Aorta (tissue), 5 donors: ENCODE measurements at regions not wholly inside any gene's neighbourhood (a gene's known extent, or its start where the extent isn't known, plus 50 kb on each side); places are given as distances from the start of the nearest gene placed in this dataset.

Experiments used
- ATAC-seq: fragments of 200-7000 bp; cut with Tn5 transposase; one replicate; pipeline ENCODE4 v1.9.1; 2022; ENCODE audit warnings: moderate library complexity; ENCODE audit not compliant: low FRiP score
- DNase-seq, 2 donors: peaks; one replicate each; pipeline ENCODE4 v3.0.0-alpha.2; 2020
- H3K27ac ChIP-seq, 2 donors: one replicate each; pipeline ENCODE4 v1.5.1; 2013; ENCODE audit warnings: low read length in 2 of 2, mild to moderate bottlenecking in 2 of 2, moderate library complexity in 2 of 2, control low read depth in 1 of 2, inconsistent platforms in 1 of 2, low read depth in 1 of 2
- H3K27me3 ChIP-seq, 2 donors: one replicate each; pipeline ENCODE4 v1.6.1; 2013; ENCODE audit warnings: control low read depth in 1 of 2, low read length in 1 of 2, mild to moderate bottlenecking in 1 of 2, moderate library complexity in 1 of 2; ENCODE audit not compliant: insufficient read depth in 2 of 2, control insufficient read depth in 1 of 2
- H3K36me3 ChIP-seq, 2 donors: one replicate each; pipeline ENCODE4 v1.6.1; 2013; ENCODE audit warnings: control low read depth in 1 of 2, low read length in 1 of 2, mild to moderate bottlenecking in 1 of 2; ENCODE audit not compliant: insufficient read depth in 2 of 2, control insufficient read depth in 1 of 2
- H3K4me1 ChIP-seq, 2 donors: one replicate each; pipeline ENCODE4 v1.6.1; 2013; ENCODE audit warnings: low read length in 2 of 2, control low read depth in 1 of 2, mild to moderate bottlenecking in 1 of 2, moderate library complexity in 1 of 2; ENCODE audit not compliant: insufficient read depth in 2 of 2, control insufficient read depth in 1 of 2
- H3K4me3 ChIP-seq, 2 donors: one replicate each; pipeline ENCODE4 v1.5.1; 2013; ENCODE audit warnings: low read length in 2 of 2, control low read depth in 1 of 2, mild to moderate bottlenecking in 1 of 2
- H3K9me3 ChIP-seq: one replicate; pipeline ENCODE4 v1.6.1; 2013; ENCODE audit warnings: mild to moderate bottlenecking, low read length; ENCODE audit not compliant: control insufficient read depth
- WGBS, 2 donors: extraction: QIAGEN DNeasy Blood & Tissue Kit; methylation state at CpG; one replicate each; pipeline ENCODE4 v1.1.7; 2013; 5-methylcytosine and 5-hydroxymethylcytosine counted together
- intact Hi-C, 2 donors: fragments of 100-400 bp; cut with DNase I; formaldehyde crosslinking; loops; one replicate each; pipeline versions ENCODE4 v1.14.2 to v1.15.0; 2022
- donor health status: healthy with polysubstance abuse.
- donor health status: Bipolar disorder and iron deficiency.
- donor health status: DM: no; HTN: no; CAD: no.
- donor health status: DM: no; HTN: no; CAD: no.
- donor health status: DM: yes; HTN: yes; CAD: no.

- Histone ChIP-seq H3K4me3 (no peak overlapping the region), H3K27ac (no peak overlapping the region), H3K9me3 (no peaks in the 10 kb centered on the region), H3K4me1 (no peaks in the 10 kb centered on the region), H3K27me3 (no peaks in the 10 kb centered on the region), H3K36me3 (no peaks in the 10 kb centered on the region)
- intact Hi-C loops: no loop called here
- ATAC-seq: no peak
- DNase-seq: no peak
- WGBS, 2 donors: 97% methylated on average over 5 of the region's 5 CpGs
Observed at GRCh38 chr4:10753336-10753735, 68.8 kb upstream of the CLNK start.

- H3K4me1 ChIP-seq: no peaks in the 10 kb centered on the region
- ATAC-seq (no peak), DNase-seq (no peak)
- H3K27ac ChIP-seq: no peak overlapping the region
- H3K36me3 ChIP-seq: no peaks in the 10 kb centered on the region
- no peaks in the 10 kb centered on the region for H3K9me3 ChIP-seq
- H3K4me3 ChIP-seq: no peak overlapping the region
- H3K27me3 ChIP-seq: no peaks in the 10 kb centered on the region
- intact Hi-C loops: no loop called here
- WGBS, 2 donors: 5 to 7% methylated on average over 5 of the region's 5 CpGs
Observed at GRCh38 chr4:10750714-10751113, 66.1 kb upstream of the CLNK start.

GRCh38 chr4:10747186-10747585 lies 62.6 kb upstream of the CLNK start:
- peak; percentile 11 for ATAC-seq
- DNase-seq: no peak
- intact Hi-C loops: no loop called here
- WGBS, 2 donors: 66 to 68% methylated on average over 5 of the region's 5 CpGs
- Histone ChIP-seq H3K36me3 (no peaks in the 10 kb centered on the region), H3K27ac (peak overlapping the region in 1 of 2 donors; percentile 52), H3K4me3 (no peak overlapping the region), H3K4me1 (no peaks in the 10 kb centered on the region), H3K9me3 (no peaks in the 10 kb centered on the region), H3K27me3 (no peaks in the 10 kb centered on the region)

- H3K4me3 ChIP-seq: no peak overlapping the region
- peak overlapping the region in 1 of 2 donors; percentile 52 for H3K27ac ChIP-seq
- H3K27me3 ChIP-seq: no peaks in the 10 kb centered on the region
- H3K36me3 ChIP-seq: no peaks in the 10 kb centered on the region
- DNase-seq: peak in 1 of 2 donors; percentile 47
- H3K9me3 ChIP-seq: no peaks in the 10 kb centered on the region
- 8% methylated on average over 3 of the region's 3 CpGs for WGBS, 2 donors
- ATAC-seq: peak; percentile 64
- intact Hi-C loops: no loop called here
- no peaks in the 10 kb centered on the region for H3K4me1 ChIP-seq
Observed at GRCh38 chr4:10746371-10747171, 62.0 kb upstream of the CLNK start.

- intact Hi-C loops: no loop called here
- no peak for ATAC-seq
- WGBS, 2 donors: 76 to 80% methylated on average over 3 of the region's 3 CpGs
Observed at GRCh38 chr4:10743357-10743756, 58.8 kb upstream of the CLNK start.

GRCh38 chr4:10741961-10742699 lies 57.6 kb upstream of the CLNK start:
- 93 to 96% methylated on average over 1 of the region's 1 CpG for WGBS, 2 donors
- Histone ChIP-seq H3K27ac (no peak overlapping the region), H3K4me1 (no peaks in the 10 kb centered on the region), H3K36me3 (no peaks in the 10 kb centered on the region), H3K9me3 (no peaks in the 10 kb centered on the region), H3K27me3 (no peaks in the 10 kb centered on the region), H3K4me3 (no peak overlapping the region)
- ATAC-seq (no peak), DNase-seq (no peak)
- intact Hi-C loops: no loop called here

More at GRCh38 chr4:10743357-10743756, 58.8 kb upstream of the CLNK start:
- DNase-seq: no peak
- H3K9me3 ChIP-seq: no peaks in the 10 kb centered on the region
- H3K4me1 ChIP-seq: no peaks in the 10 kb centered on the region
- no peaks in the 10 kb centered on the region for H3K27me3 ChIP-seq
- H3K27ac ChIP-seq: no peak overlapping the region
- no peak overlapping the region for H3K4me3 ChIP-seq
- no peaks in the 10 kb centered on the region for H3K36me3 ChIP-seq

- Histone ChIP-seq H3K9me3 (no peaks in the 10 kb centered on the region), H3K27ac (no peak overlapping the region), H3K4me1 (no peaks in the 10 kb centered on the region), H3K4me3 (no peak overlapping the region), H3K36me3 (no peaks in the 10 kb centered on the region), H3K27me3 (no peaks in the 10 kb centered on the region)
- intact Hi-C loops: no loop called here
- WGBS, 2 donors: 74 to 77% methylated on average over 4 of the region's 4 CpGs
- DNase-seq: no peak
- no peak for ATAC-seq
Observed at GRCh38 chr4:10740891-10741620, 56.5 kb upstream of the CLNK start.

- WGBS, 2 donors: 81 to 93% methylated on average over 1 of the region's 1 CpG
- intact Hi-C loops: no loop called here
- H3K36me3 ChIP-seq: no peaks in the 10 kb centered on the region
- no peaks in the 10 kb centered on the region for H3K4me1 ChIP-seq
- H3K27me3 ChIP-seq: no peaks in the 10 kb centered on the region
- ATAC-seq (no peak), DNase-seq (no peak)
- no peak overlapping the region for H3K27ac ChIP-seq
- no peaks in the 10 kb centered on the region for H3K9me3 ChIP-seq
- H3K4me3 ChIP-seq: no peak overlapping the region
Observed at GRCh38 chr4:10740251-10740650, 55.7 kb upstream of the CLNK start.
